GM19467 (cell line): ENCODE measurements at regions not wholly inside any gene's neighbourhood (a gene's known extent, or its start where the extent isn't known, plus 50 kb on each side); places are given as distances from the start of the nearest gene placed in this dataset.
"Not testable (repeated sequence)": the region's sequence is repeated elsewhere in the genome, so short reads cannot be mapped to it uniquely, and the experiment has no call there.

ENCODE experiments used
- ATAC-seq: cut with Tn5 transposase; IDR thresholded peaks from one replicate; pipeline ENCODE4 v1.9.1; 2021; ENCODE audit warnings: mild to moderate bottlenecking, moderate library complexity; ENCODE audit not compliant: unreplicated experiment

DNA sequence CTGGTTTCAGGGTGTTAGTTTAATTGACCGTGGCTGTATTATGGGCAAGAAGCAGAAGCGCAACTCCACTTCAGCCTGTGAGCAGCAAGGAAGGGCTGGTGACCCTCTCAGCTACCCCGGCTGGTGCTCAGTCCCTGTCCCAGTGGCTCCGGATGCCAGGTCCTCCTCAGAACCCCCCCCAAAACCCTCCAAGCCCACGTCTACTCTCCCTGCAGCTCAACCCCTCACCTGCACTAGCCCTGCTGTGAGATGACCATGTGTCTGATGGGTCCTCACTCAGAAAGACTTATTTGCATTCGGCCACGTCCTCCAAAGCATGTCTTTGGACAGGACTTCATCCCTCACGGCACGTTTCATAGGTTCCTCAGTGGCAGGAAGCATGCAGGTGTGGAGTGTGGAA, 119.7 kb upstream of the ALKAL2 start:
- ATAC-seq: no peak

DNA sequence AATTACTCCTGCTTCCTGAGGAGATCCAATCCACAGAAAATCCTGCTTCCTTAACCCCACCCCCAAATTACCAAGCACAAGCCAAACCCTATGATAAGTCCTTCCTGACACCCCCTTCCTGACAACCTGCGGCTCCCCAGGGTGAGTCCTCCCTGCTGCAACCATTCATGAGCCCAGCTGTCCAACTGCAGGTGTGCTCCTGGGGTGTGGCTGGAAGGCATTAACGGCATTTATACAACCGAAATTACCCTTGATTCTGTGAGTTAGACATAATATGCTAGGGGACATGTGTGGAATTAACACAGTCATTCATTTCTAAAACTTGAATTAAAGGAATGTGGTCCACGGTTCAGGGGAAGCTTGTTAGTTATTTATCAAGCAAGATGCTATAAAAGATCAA, 119.0 kb upstream of the ALKAL2 start:
- ATAC-seq: no peak

GRCh38 chr2:406231-406630, 118.3 kb upstream of the ALKAL2 start:
- no peak for ATAC-seq

- no peak for ATAC-seq
These were observed 116.7 kb upstream of the ALKAL2 start for GRCh38 chr2:404581-404980.

- no peak for ATAC-seq
These were observed 115.8 kb upstream of the ALKAL2 start for GRCh38 chr2:403682-404081.

DNA sequence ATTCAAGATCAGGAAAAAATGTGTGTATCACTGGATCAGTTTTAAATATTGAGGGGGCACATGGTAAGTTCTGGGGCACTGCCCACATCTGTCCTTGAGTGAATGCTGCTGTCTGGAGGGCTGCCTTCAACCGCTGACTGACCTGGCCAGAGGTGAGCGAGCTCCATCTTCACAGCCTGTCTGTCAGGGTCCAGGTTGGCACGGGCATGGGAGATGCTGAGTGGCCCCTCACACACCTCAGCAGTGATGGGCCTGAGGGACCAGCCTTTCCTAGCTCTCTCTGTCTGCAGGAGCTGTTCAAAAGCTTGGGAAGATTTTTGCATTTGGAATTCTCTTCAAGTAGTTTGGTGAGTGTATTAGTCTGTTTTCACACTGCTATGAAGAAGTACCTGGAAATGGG, 114.8 kb upstream of the ALKAL2 start:
- ATAC-seq: no peak

DNA sequence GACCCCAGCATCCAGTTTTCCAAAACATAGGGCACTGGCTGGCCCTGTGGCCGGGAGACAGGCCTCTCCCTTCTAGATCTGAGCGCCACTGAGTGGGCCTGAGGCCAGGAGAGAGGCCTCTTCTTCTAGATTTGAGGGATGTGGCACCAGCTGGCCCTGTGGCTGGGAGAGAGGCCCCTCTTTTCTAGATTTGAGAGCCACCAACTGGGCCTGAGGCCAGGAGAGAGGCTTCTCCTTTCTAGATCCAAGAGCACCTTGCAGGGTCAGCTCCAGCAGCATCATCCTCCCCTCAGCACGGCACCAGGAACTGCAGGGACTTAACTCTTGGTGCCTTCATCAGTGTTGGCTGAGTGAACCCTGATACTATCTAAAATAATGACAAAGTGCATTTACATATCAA, 114.3 kb upstream of the ALKAL2 start:
- ATAC-seq: no peak

DNA sequence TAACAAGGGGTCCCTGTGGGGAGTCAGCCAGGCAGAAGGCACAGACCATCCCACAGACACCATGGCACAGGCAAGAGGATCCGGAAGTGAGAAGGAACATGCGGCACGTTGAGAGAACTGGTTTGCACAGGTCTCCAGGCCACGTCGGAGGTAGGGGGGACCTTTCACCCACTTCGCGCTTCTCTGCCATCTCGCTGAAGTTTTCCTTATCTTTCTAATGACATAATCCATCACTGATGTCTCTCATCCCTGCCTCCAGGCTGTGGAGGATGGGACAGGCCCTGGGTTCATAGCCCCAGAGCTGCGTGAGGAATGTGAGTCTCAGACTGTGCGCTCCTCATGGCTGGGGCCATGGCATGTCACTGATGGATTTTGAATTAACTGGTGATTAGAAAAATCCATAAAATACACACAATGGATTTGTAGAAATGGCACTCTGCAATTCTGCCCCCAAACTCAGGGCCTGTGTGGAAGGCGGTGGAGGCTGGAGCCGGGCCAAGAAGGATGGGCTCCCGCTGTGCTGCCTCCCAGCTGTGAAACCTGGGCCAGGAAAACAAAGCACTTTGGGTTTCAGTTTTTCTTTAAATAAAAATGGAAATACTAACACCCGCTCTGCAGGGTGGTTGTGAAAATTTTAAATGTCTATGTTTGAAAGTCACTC, 113.3 kb upstream of the ALKAL2 start:
- no peak for ATAC-seq

DNA sequence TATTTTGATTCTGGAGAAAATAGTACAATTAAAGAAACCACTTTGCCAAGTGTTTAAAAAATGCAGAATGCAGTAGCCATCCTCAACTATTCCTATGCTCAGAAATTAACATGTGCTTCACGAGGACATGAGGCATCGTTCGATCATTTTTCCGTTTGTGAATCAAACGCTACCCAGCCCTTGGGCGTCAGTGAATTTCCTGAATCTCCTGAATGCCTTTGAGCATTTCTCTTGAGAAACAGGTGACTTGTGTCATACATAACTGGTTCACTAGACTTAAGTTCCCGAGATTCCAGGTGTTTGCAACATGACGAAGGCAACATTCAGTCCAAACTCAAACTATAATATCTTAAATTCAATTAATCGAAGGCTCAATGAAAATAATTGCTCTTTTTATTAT, 110.0 kb upstream of the ALKAL2 start:
- no peak for ATAC-seq

GRCh38 chr2:397521-397920, 109.6 kb upstream of the ALKAL2 start:
- ATAC-seq: no peak

GRCh38 chr2:396903-397302, 109.0 kb upstream of the ALKAL2 start:
- no peak for ATAC-seq

DNA sequence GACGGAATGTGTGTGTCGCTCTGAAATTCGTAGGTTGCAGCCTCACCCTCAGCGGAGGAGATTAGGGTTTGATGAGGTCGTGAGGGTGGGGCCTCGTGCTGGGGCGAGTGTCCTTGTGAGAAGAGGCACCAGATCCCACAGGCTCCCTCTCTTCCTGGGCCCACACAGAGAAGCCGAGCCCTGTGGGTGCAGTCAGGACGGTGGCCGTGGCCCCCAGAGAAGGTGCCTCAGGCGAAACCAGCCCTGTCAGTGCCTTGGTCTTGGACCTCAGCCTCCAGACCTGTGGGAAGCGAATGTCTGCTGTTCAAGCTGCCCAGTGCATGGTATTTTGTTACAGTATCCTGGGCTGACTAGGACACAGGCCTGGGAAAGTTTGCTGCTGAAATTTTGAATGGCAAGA, 108.0 kb upstream of the ALKAL2 start:
- ATAC-seq: no peak

DNA sequence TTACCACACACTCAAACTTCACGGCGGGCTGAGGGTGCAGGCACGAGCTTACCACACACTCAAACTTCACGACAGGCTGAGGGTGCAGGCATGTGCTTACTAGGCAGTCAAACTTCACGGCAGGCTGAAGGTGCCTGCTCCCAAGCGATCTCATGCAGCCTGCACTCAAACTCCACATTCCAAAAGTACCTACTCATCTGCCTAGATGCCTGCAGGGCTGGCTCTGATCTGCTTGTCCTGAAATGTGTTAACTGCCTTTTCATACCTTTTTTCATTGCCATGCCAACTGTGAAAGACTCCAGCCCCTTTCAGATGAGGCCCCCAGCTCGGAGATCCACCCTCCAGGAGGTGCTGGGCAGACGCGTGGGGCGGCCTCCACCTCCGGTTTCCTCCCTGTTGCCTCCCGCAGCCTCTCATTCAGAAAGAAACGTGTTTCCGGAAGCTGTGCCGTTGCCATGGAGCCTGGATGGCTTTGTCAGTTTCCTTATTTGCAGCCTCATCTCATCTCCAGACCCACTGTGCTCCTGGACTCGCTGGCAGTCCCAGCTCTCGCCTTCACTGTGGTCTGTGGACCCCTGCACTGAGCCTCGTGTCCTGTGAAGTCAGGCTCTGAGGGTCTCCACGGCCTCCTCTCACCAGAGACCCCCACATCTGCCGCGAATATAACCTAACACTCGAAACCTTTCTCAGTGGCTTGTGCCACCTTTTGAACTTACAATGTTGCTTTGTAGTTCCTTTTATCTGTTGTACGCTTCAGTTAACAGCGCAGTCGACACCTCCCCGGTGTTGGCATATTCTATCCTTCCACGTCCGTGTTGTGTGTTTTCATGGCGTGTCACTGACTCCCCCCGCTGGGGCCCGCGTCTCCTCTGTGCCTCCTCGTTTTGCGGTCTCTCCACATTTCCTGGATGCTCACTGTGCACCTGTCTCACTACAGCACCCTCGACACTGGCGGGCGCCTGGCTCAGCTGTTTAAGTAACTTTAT, 106.1 kb upstream of the ALKAL2 start:
- ATAC-seq: no peak

DNA sequence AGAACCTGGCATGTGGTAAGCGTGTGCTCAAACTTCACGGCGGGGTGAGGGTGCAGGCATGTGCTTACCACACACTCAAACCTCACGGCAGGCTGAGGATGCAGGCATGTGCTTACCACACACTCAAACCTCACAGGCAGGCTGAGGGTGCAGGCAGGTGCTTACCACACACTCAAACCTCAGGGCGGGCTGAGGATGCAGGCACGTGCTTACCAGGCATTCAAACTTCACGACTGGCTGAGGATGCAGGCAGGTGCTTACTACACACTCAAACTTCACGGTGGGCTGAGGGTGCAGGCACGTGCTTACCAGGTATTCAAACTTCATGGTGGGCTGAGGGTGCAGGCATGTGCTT, 105.0 kb upstream of the ALKAL2 start:
- no peak for ATAC-seq

DNA sequence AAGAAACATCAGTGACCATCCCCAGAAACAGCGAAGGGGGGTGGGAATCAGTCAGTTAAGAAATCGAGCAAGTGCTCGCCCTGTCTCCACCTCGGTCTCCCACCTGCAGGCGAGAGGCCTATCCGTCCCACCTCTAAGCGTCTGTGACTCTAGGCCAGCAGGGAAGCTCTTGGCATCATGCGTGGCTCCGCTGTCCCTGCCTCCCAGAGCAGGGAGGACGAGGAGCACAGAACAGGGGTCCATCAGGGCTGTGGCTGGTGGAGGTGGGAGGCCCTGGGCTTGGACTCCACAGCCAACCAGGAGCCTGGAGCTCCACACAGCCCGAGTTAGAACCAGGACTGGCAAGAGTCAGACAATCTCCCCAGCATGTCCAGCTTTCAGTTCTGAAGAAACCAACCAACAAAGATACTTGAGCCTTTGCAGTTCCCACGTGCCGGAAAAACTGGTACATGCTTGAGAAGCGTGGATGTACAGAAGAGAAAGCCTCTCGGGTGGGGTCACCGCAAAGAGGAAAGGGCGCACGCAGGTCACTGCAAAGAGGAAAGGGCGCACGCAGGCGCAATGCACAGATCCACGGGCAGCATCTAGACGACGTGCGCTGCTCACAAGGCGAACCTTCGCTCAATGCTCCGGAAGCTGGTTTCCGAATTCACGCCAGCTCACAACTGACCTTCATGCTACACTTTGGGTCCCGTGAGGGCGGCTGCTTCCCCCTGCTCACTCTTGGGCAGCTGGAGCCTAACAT, 104.5 kb upstream of the ALKAL2 start:
- ATAC-seq: no peak

DNA sequence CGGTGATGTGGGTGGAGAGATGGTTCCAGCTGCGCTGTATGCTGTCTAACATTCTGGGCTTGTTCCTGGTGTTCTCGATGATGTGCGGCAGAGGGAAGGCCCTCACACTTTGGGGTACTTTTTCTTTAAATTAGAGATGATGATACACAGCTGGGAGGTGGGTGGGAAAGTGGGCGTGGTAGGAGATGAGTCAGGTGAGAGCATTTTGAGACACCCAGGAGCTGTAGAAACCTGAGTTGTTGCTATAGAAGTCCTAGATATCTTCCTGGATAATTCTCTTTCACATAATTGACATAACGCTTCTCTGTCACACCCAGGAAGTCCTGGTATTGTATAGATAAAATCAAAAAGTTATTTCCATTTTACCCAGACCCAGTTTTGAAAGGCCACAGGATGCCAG, 103.8 kb upstream of the ALKAL2 start:
- no peak for ATAC-seq

GRCh38 chr2:390959-391358, 103.1 kb upstream of the ALKAL2 start:
- no peak for ATAC-seq

GRCh38 chr2:389985-390384, 102.1 kb upstream of the ALKAL2 start:
- not testable (repeated sequence) for ATAC-seq

GRCh38 chr2:388752-389151, 100.9 kb upstream of the ALKAL2 start:
- not testable (repeated sequence) for ATAC-seq

GRCh38 chr2:387980-388421, 100.1 kb upstream of the ALKAL2 start:
- ATAC-seq: no peak

DNA sequence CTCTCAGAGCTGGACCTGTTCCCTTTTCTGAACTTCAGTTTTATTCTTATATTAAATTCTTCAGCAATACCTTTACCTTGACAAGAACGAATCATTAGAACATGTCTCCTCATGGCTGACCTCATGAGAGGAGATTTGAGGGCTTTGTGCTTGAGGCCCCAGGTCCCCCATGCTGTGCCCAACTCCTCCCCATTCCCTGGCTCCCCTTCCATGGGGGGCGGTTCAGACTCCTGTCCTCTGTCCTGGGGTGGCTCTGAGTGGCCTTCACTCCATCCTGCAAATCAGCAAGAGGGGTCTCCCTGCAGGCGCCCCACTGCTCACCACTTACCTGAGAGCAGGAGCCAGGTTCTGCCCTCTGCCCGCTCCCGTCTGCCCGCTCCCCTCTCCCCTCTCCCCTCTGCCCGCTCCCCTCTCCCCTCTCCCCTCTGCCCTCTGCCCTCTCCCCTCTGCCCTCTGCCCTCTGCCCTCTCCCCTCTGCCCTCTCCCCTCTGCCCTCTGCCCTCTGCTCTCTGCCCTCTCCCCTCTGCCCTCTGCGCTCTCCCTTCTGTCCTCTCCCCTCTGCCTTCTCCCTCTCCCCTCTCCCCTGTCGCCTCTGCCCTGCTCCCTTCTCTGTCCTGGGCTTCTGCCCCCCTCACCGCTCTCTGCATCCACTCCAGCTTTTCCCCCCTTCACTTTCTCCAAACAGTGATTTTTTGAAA, 98.7 kb upstream of the ALKAL2 start:
- no peak for ATAC-seq
